GM19043 (cell line): ENCODE measurements at regions not wholly inside any gene's neighbourhood (a gene's known extent, or its start where the extent isn't known, plus 50 kb on each side); places are given as distances from the start of the nearest gene placed in this dataset.
"Not testable (repeated sequence)": the region's sequence is repeated elsewhere in the genome, so short reads cannot be mapped to it uniquely, and the experiment has no call there.

ENCODE experiments used
- ATAC-seq: cut with Tn5 transposase; IDR thresholded peaks from one replicate; pipeline ENCODE4 v1.9.1; 2021; ENCODE audit warnings: low read depth; ENCODE audit not compliant: unreplicated experiment

- no peak for ATAC-seq
Observed at GRCh38 chr9:29958469-29958868, 2385.2 kb upstream of the C9orf72 start.

- ATAC-seq = no peak
Observed at GRCh38 chr9:29965834-29966233, 2392.6 kb upstream of the C9orf72 start.

DNA sequence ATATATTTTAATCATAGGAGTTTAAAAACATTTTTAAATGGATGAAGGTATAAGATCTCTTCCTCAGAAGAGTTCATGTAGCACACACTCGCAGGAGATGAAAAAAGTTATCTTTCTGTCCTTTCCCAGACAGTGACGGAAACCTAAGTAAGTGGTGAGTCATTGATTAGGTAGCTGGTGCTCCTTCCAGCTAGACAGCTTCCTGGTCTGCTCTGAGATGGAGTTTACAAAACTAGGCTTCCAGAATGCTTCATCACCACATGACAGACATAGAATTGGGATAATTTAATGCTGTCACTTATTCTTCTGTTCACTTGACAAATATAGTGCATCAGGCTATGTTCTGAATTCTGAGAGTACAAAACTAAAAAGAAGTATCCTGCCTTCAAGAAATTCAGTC, 2393.0 kb upstream of the C9orf72 start:
- no peak for ATAC-seq

DNA sequence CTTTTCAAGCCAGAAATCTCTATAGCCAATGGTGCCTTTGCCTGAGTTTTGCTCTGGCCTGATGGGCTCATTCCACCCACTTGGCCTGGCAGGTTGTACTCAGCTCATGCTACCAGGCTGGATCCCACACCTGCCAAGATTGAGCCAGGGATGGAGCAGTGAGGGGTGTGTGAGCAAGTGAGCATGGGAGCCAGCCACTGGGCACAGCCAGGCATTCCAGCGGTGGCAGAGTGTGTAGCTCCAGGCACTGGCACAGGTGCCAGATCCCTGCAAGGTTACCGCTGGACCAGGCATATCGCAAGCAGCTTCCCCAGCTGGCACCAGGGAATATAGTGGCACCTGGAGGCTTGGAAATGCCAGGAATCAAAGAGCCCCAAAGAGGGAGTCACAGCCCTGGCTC, 2395.6 kb upstream of the C9orf72 start:
- ATAC-seq = no peak

GRCh38 chr9:29969408-29969807, 2396.1 kb upstream of the C9orf72 start:
- no peak for ATAC-seq

DNA sequence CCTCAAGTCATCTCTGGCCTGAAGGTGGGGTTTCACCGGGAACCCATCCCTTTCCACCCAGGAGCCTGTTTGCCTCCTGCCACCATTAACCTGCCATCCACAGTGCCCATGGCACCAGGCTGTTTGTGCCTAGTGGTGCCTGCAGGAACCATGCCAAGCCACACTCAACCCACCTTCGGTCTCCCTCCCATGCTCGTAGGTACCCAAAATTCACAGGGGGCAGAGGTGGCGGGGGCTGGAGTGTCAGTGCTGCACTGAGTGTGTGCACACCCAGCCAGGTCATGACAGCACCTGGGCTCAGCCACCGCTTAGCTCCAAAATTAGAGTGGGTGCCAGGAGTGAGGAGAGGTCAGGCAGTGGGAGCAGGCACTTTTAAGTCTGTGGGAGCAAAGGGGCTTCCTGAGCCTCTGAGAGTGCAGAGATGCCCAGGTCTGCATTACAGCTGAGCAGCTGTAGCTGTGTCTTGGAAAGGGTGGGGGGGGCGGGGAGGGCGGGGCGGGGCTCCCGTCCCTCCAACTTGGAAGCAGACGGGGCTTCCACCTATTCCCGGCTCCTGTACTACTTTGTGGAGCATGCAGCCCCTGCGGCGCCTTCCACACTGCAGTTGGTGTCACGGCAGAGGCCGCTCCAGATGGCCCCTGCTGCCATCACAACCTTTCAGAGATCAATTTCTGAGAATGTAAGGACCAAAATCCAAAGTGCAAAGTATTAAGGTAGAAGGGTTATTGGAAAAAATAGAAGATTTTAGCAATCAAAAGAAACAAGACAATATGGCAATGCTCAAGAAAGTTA, 2396.8 kb upstream of the C9orf72 start:
- no peak for ATAC-seq

DNA sequence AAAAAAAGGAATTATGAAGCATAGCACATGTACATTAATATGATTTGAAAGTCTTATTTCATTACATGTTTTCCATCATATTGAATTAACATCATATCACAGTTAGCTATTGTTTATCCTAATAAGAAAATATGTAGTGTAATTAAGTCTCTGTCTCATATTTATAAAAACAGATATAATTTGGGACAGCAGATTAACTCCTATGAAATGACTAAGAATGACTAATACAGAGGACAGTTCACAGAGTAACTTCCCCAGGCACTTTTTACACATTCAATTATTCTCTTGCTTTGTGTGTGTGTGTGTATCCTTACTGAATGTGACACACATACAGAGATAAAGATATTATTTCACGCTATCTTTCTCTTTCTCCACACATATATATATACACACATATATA, 2400.9 kb upstream of the C9orf72 start:
- no peak for ATAC-seq

GRCh38 chr9:29976981-29977380, 2403.7 kb upstream of the C9orf72 start:
- no peak for ATAC-seq

DNA sequence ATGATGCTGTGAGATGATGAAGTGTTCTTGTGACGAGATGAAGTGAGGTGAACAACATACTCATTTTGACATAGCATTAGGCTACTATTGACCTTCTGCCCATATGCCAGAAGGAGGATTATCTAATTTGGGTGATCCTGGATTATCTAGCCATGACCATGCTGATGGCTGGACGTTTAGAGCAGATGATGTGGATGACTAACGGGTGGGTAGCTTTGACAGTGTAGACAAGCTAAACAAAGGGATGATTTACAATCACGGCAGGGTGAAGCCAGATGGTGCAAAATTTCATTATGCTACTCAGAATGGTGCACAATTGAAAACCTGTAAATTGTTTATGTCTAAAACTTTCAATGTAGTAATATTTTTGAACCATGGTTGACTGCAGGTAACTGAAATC, 2403.4 kb upstream of the ACO1 start:
- no peak for ATAC-seq

GRCh38 chr9:29999645-30000044, 2384.8 kb upstream of the ACO1 start:
- no peak for ATAC-seq

- no peak for ATAC-seq
Observed at GRCh38 chr9:30010691-30011090, 2373.8 kb upstream of the ACO1 start.

DNA sequence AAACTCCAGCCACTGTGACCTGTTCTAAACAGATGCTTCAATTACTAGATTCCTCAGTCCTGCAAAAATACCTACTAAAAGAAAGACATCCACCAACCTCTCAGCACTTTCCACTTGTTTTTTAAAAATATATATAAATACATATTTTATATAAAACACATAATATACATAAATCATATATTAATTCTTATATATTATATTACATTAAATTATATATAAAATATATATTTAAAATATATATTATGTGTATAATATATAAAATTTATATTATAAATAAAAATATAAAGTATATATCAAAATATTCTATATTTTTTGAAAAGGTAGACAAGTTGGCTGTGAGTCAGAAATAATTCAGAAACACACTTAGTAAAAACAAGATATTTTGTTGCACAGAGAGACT, 2371.8 kb upstream of the ACO1 start:
- no peak for ATAC-seq

- ATAC-seq = no peak
Observed at GRCh38 chr9:30015073-30015472, 2369.4 kb upstream of the ACO1 start.

DNA sequence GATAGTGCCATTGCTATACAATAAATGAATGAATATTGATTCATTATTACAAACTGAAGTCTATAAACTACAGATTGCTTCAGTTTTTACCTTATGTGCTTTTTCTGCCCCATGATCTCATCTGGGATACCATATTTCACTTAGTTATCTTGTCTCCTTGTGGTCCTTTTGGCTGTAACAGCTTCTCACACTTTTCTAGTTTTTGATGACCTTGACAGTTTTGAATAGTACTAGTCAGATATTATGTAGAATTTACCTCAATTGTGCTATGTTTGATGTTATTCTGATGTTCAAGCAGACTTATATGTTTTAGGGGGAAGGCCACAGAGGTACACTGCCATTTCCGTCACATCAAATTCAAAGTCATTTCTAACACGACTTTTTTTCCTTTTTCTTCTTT, 2364.3 kb upstream of the ACO1 start:
- ATAC-seq = no peak

GRCh38 chr9:30035761-30036160, 2348.7 kb upstream of the ACO1 start:
- no peak for ATAC-seq

GRCh38 chr9:30036558-30036957, 2347.9 kb upstream of the ACO1 start:
- ATAC-seq = no peak

DNA sequence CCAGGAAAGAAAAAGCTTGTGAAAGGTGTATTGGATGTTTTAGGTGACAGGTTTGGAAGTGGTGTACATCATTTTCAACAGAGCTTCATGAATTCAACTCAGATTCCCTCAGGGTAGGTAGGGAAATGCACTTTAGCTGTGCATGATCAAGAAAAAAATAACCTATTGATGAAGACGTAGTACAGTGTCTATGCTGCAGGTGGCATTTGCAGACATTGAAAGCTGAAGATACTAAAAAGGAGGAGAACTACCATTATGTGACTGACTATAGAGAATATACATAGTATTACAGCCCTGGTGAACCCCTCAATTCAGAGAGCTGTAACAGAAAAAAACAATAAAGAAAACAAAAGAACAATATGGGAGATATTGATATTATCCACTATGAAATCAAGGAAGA, 2344.7 kb upstream of the ACO1 start:
- ATAC-seq = no peak

DNA sequence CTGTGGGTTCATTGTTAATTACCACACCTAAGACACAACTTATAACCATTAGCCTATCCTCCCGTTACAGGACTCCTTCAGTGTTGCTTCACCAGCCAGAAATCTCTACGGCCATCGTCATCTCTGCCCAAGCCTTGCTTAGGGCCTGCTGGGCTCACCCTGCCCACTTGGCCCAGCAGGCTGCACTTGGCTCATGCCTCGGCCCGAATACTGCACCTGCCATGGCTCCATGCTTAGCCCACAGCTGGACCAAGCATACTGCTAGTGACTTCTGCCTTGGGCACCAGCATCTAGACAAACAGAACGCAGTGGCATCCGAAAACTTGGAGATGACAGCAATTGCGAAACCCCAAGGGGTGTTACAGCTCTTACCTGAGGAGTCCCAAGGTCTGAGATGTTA, 2336.0 kb upstream of the ACO1 start:
- ATAC-seq = no peak

GRCh38 chr9:30058463-30058862, 2326.0 kb upstream of the ACO1 start:
- ATAC-seq = no peak

DNA sequence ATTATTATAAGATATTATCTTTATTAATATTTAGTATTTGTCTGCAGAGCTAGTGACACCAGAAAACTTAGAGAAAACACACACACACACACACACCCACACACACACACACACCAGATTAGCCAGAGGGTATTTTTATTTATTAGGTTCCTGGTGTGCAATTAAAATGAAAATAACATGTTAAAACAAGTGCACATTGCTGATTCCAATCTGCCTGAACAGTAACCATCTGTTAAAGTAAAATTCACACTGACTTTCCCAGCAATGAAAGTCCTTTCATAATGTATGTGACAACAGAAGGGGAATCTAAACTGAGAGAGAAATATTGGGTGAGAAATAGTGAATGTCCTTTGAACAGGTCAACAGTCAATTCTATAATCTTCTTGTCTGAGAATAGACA, 2323.5 kb upstream of the ACO1 start:
- no peak for ATAC-seq

GRCh38 chr9:30065888-30066287, 2318.6 kb upstream of the ACO1 start:
- ATAC-seq = no peak

- ATAC-seq = not testable (repeated sequence)
Observed at GRCh38 chr9:30069236-30069635, 2315.2 kb upstream of the ACO1 start.

GRCh38 chr9:30075022-30075421, 2309.4 kb upstream of the ACO1 start:
- ATAC-seq = no peak
